ENCODE measurements at regions not wholly inside any gene's neighbourhood (a gene's known extent, or its start where the extent isn't known, plus 50 kb on each side); places are given as distances from the start of the nearest gene placed in this dataset.
A peak's percentile ranks its signal among the peaks of the same experiment; 100 is the strongest.

DNA sequence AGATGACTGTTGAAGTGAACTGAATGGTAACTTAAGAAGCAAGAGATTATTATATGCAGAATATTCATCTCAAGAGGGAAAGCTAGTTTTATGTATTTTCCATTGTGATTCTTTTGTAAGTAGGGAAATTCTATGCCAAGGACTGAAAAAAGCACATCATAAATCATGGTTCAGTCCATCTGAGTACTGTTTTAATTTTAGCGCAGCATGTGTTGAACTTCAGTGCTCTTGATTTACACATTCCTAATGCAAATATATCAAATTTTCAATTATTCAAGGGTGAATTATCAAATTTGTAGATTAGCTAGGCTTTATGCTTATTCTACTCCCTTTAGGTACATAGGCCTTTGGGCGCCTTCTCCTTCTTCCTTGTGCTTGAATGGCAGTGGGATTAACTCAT is 50.3 kb upstream of the TCF12 start:
- peak in 3 of 8 experiments; percentile 78 to 86 (median 81) for ATAC-seq (replicated peaks in 6 of 8)
- in situ Hi-C loops (cut with MboI; ENCODE audit: low pct_unique_long_range_greater_than_20kb in 2 of 9, low sequenced_read_pairs in 9 of 9, unreplicated experiment in 9 of 9) = loop anchor here in 1 of 9 experiments (25.0 kb wide), 1 partner anchor 381 kb away; no protein-coding TSS in a partner anchor
- peaks cover 15 to 16% of the 10 kb centered on the region in 2 donors for H3K4me1 ChIP-seq (replicated peaks in 1 of 2)
- 7 to 100% (median 83%) methylated on average over 1 to 2 of the region's 2 CpGs for WGBS, 10 experiments
- no peak overlapping the region for H3K27ac ChIP-seq
- H3K4me3 ChIP-seq = no peak overlapping the region

DNA sequence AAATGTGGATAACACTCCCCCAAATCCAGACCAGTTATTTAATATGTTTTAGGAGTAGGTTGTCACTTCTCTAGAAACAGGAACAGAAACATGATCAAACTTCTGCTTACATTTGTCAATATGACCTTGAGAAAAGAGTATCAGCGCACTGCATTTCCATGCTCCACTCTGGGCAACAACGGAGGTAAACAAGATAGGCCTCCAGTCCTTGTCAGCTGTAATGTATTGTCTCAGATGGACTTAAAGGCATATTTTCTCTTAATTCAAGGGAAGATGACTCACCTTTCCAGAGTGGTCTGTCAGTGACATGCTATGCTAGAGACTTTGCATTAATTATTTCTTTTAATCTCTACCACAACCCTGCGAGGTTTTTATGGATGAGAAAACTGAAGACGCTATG is 51.6 kb upstream of the TCF12 start:
- 11 to 87% (median 71%) methylated on average over 1 to 4 of the region's 4 CpGs; no CpG with 5 or more reads in 1 of the 10 experiments for WGBS, 10 experiments
- in situ Hi-C loops (cut with MboI; ENCODE audit: low pct_unique_long_range_greater_than_20kb in 2 of 9, low sequenced_read_pairs in 9 of 9, unreplicated experiment in 9 of 9) = loop anchor here in 1 of 9 experiments (25.0 kb wide), 1 partner anchor 380 kb away; no protein-coding TSS in a partner anchor
- Histone ChIP-seq H3K4me3 (no peak overlapping the region), H3K4me1 (replicated peaks in 1 of 2) (peaks cover 5 to 6% of the 10 kb centered on the region in 2 donors), H3K27ac (no peak overlapping the region)
- peak; percentile 10 to 92 (median 88) for ATAC-seq (replicated peaks in 6 of 8)

DNA sequence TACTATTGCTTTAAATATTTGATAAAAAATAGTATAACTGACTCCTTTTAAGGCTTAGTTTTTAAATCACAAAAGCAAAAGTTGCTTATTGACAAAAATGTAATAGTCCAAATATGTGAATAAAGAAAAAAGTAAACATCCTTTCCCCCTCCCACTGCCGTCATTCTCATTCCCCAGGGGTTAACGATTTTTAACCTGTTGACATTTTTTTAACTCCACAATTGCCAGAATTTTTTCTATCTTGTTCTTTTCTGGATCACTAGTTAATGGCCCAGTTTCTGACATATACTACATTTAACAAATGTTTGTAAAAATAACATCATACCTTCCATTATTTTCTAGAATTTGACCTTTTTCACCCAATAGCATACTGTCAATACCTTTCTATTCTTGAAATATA is 60.6 kb upstream of the TCF12 start:
- Histone ChIP-seq H3K27ac (no peak overlapping the region), H3K4me3 (no peak overlapping the region), H3K4me1 (replicated peaks in 1 of 2) (no peaks in the 10 kb centered on the region)
- WGBS, 10 experiments = 0 to 100% (median 40%) methylated on average over 1 to 2 of the region's 2 CpGs
- ATAC-seq (replicated peaks in 6 of 8) = no peak
- in situ Hi-C loops (cut with MboI; ENCODE audit: low pct_unique_long_range_greater_than_20kb in 2 of 9, low sequenced_read_pairs in 9 of 9, unreplicated experiment in 9 of 9) = loop anchor here in 1 of 9 experiments (25.0 kb wide), 1 partner anchor 371 kb away; no protein-coding TSS in a partner anchor

DNA sequence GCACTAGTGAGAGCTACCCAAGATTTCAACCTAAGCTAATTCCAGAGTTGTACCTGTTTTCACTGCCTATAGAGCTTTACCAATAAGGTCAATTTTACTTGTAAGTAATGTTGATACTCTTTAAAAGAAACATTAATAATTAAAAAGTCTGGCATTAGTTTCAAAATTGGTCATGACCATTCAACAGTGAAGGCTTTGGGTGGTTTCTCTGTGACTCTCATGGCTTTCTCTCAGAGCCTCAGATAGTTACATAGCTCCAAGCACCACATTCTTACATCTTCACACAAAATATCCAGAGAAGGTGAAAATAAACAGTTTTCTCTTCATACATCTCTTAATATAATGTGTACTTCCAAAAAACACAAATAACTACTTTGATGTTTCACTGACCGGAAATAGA is 61.5 kb upstream of the TCF12 start:
- Histone ChIP-seq H3K27ac (no peak overlapping the region), H3K4me1 (replicated peaks in 1 of 2) (no peaks in the 10 kb centered on the region), H3K4me3 (no peak overlapping the region)
- no peak for ATAC-seq (replicated peaks in 6 of 8)
- 60 to 100% (median 87%) methylated on average over 1 of the region's 1 CpG; no CpG with 5 or more reads in 4 of the 10 experiments for WGBS, 10 experiments
- in situ Hi-C loops (cut with MboI; ENCODE audit: low pct_unique_long_range_greater_than_20kb in 2 of 9, low sequenced_read_pairs in 9 of 9, unreplicated experiment in 9 of 9) = loop anchor here in 1 of 9 experiments (25.0 kb wide), 1 partner anchor 370 kb away; no protein-coding TSS in a partner anchor

DNA sequence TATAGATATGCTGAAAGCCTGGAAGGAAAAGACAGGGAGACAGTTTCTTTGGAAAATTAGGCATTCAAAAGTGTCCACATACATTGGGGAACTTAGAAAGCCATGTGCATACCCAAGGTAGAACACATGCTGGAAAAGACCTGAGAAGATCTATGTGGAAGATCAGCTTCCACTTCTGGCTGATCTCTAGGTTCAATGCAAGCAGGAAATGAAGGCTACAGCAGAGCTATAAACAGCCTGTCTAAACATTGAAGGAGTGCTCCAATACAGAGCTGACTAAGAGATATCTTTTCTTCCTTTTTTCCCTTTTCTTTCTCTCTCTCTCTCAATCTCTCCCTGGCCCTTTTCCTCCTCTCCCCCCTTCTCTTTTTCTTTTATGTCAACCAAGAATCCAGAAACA is 73.6 kb upstream of the TCF12 start:
- Histone ChIP-seq H3K4me3 (no peak overlapping the region), H3K27ac (no peak overlapping the region), H3K4me1 (replicated peaks in 1 of 2) (no peaks in the 10 kb centered on the region)
- no peak for ATAC-seq (replicated peaks in 6 of 8)
- in situ Hi-C loops (cut with MboI; ENCODE audit: low pct_unique_long_range_greater_than_20kb in 2 of 9, low sequenced_read_pairs in 9 of 9, unreplicated experiment in 9 of 9) = no loop called here

DNA sequence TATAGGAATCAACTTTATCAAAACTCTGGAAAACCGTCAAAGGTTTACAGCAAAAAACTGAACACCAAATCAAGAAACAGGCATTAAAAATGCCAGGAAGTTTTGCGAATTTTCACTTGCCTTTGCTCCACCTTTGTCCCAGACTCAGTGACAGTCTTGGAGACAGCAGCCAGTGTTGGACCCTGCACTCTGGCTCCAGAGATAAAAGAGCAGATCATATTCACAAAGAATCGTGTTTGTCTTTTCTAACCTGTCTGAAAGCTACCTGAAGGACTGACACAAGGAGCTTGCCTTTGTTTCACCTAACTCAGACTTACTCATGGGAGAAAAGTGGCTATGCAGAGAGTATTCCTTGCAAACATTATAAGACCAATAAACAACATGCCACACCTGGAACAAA is 74.0 kb upstream of the TCF12 start:
- in situ Hi-C loops (cut with MboI; ENCODE audit: low pct_unique_long_range_greater_than_20kb in 2 of 9, low sequenced_read_pairs in 9 of 9, unreplicated experiment in 9 of 9) = no loop called here
- Histone ChIP-seq H3K27ac (no peak overlapping the region), H3K4me3 (no peak overlapping the region), H3K4me1 (replicated peaks in 1 of 2) (no peaks in the 10 kb centered on the region)
- no peak for ATAC-seq (replicated peaks in 6 of 8)
- WGBS, 10 experiments = 40 to 100% (median 76%) methylated on average over 1 to 3 of the region's 3 CpGs; no CpG with 5 or more reads in 2 of the 10 experiments

DNA sequence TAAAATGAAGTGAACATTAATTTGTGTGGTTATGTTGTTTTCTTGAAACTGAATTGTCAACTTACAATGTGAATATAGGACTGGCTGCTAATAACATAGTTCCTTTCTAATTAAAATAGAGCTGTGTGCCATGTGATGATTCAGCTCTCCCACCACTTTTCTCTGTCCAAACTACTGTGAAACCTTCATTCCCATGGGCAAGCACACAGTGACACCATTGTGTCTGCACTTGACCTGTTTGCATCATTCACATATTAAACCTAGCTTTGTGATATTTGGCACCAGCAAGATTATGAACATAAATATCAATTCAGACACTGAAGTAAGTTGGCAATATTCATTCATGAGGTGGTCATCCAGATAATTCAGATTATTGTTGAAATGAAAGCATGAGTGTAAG is 78.8 kb upstream of the TCF12 start:
- H3K4me3 ChIP-seq = no peak overlapping the region
- no peaks in the 10 kb centered on the region for H3K4me1 ChIP-seq (replicated peaks in 1 of 2)
- in situ Hi-C loops (cut with MboI; ENCODE audit: low pct_unique_long_range_greater_than_20kb in 2 of 9, low sequenced_read_pairs in 9 of 9, unreplicated experiment in 9 of 9) = no loop called here
- no peak for ATAC-seq (replicated peaks in 6 of 8)
- no peak overlapping the region for H3K27ac ChIP-seq

DNA sequence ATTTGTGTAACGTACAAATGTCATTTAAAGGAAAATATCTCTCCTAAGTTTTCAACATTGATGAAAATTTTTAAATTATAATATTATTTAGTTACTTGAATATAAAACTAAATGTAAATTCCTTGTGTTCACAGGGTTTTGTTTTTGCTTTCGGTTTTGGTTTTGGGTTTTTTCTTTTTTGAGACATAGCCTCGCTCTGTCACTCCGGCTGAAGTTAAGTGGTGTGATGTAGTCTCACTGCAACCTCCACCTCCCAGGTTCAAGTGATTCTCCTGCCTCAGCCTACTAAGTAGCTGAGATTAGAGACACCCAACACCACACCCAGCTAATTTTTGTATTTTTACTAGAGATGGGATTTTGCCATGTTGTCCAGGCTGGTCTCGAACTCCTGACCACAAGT is 79.3 kb upstream of the TCF12 start:
- no peak overlapping the region for H3K27ac ChIP-seq
- H3K4me1 ChIP-seq (replicated peaks in 1 of 2) = no peaks in the 10 kb centered on the region
- no peak for ATAC-seq (replicated peaks in 6 of 8)
- WGBS, 10 experiments = 62 to 100% (median 94%) methylated on average over 2 to 5 of the region's 5 CpGs
- no peak overlapping the region for H3K4me3 ChIP-seq
- in situ Hi-C loops (cut with MboI; ENCODE audit: low pct_unique_long_range_greater_than_20kb in 2 of 9, low sequenced_read_pairs in 9 of 9, unreplicated experiment in 9 of 9) = no loop called here

DNA sequence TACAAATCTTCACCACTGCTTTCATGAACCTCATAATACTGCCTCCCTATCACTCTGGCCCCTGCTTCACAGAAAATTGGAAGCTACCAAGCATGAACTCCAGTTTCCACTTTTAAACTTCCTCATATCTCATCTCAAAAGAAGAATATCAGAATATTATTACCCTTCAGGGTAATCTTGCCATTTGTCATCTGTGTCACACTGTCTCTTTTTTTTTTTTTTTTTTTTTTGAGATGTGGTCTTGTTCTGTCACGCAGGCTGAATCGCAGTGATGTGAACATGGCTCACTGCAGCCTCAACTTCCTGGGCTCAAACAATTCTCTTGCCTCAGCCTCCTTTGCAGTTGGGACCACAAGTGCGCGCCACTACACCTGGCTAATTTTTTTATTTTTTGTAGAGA is 80.4 kb upstream of the TCF12 start:
- in situ Hi-C loops (cut with MboI; ENCODE audit: low pct_unique_long_range_greater_than_20kb in 2 of 9, low sequenced_read_pairs in 9 of 9, unreplicated experiment in 9 of 9) = no loop called here
- H3K4me1 ChIP-seq (replicated peaks in 1 of 2) = no peaks in the 10 kb centered on the region
- no peak overlapping the region for H3K27ac ChIP-seq
- H3K4me3 ChIP-seq = no peak overlapping the region
- ATAC-seq (replicated peaks in 6 of 8) = no peak
- 93 to 100% (median 96%) methylated on average over 2 to 4 of the region's 4 CpGs; no CpG with 5 or more reads in 4 of the 10 experiments for WGBS, 10 experiments

DNA sequence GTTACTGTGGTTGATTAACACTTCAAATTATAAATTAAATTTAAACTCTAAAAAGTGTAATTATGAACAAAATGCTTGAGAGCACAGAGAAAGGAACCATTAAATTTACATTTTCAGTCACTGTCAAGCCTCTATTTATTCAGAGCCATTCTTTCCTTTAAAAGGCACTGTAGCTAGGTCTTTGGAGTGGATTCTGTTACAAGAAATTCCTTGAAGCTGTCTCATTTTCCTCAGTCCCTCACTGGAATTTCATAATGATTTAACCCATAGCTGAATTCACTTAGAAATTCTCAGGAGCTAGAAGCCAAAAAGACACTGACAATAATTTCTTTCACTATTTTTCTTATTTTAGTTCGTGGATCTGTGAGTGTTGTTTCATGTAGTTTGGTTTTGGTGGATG is 81.2 kb upstream of the TCF12 start:
- no peaks in the 10 kb centered on the region for H3K4me1 ChIP-seq (replicated peaks in 1 of 2)
- ATAC-seq (replicated peaks in 6 of 8) = peak in 1 of 8 experiments; percentile 79
- no peak overlapping the region for H3K4me3 ChIP-seq
- 14 to 100% (median 67%) methylated on average over 1 of the region's 1 CpG; no CpG with 5 or more reads in 1 of the 10 experiments for WGBS, 10 experiments
- H3K27ac ChIP-seq = no peak overlapping the region
- in situ Hi-C loops (cut with MboI; ENCODE audit: low pct_unique_long_range_greater_than_20kb in 2 of 9, low sequenced_read_pairs in 9 of 9, unreplicated experiment in 9 of 9) = no loop called here

DNA sequence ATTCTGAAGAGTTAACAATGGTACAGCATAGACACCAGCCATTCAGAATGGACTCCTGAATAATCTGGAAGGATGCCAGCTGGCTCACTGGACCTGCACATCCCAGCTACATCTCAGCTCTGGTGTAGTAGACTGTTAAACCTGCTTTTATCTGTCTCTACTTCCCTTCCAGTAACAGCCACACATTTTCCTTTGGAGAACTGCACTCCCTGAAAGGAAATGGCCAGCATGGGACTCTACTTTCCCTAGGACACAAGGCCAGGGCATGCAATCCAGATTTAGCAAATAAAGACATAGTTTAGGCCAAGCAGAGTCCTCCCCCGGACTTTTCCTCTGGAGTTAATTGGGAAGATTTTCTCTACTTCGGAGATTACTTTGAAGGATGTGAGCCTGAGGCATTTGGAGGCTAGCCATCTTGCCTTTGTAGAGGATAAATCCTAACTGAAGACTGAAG is 82.7 kb upstream of the TCF12 start:
- 14 to 100% (median 78%) methylated on average over 1 to 2 of the region's 2 CpGs; no CpG with 5 or more reads in 4 of the 10 experiments for WGBS, 10 experiments
- Histone ChIP-seq H3K4me3 (no peak overlapping the region), H3K27ac (no peak overlapping the region), H3K4me1 (replicated peaks in 1 of 2) (no peaks in the 10 kb centered on the region)
- ATAC-seq (replicated peaks in 6 of 8) = peak in 3 of 8 experiments; percentile 20 to 82 (median 71)
- in situ Hi-C loops (cut with MboI; ENCODE audit: low pct_unique_long_range_greater_than_20kb in 2 of 9, low sequenced_read_pairs in 9 of 9, unreplicated experiment in 9 of 9) = no loop called here

DNA sequence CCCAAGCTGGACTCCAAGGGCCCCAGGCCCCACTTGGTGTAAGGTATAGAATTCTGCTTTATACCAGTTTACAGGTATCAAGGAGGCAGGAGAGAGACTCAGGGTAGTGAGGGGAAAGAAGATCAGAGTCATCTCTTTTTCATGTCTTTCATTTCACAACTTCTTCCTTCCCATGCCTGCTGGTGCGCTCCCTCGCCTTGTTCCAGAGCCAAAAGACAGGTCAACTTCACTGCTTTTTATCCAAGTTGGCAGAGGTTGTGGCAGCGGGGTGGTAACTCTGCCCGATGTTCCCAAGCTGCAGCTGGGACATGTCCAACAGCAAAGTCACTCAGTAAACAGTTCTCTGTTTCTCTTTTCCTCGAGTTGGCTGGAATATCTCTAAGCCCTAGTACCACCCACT is 86.3 kb upstream of the TCF12 start:
- Histone ChIP-seq H3K4me3 (no peak overlapping the region), H3K4me1 (replicated peaks in 1 of 2) (no peaks in the 10 kb centered on the region), H3K27ac (no peak overlapping the region)
- in situ Hi-C loops (cut with MboI; ENCODE audit: low pct_unique_long_range_greater_than_20kb in 2 of 9, low sequenced_read_pairs in 9 of 9, unreplicated experiment in 9 of 9) = no loop called here
- peak in 1 of 8 experiments; percentile 77 for ATAC-seq (replicated peaks in 6 of 8)
- WGBS, 10 experiments = 20 to 100% (median 69%) methylated on average over 1 to 5 of the region's 5 CpGs; no CpG with 5 or more reads in 3 of the 10 experiments

DNA sequence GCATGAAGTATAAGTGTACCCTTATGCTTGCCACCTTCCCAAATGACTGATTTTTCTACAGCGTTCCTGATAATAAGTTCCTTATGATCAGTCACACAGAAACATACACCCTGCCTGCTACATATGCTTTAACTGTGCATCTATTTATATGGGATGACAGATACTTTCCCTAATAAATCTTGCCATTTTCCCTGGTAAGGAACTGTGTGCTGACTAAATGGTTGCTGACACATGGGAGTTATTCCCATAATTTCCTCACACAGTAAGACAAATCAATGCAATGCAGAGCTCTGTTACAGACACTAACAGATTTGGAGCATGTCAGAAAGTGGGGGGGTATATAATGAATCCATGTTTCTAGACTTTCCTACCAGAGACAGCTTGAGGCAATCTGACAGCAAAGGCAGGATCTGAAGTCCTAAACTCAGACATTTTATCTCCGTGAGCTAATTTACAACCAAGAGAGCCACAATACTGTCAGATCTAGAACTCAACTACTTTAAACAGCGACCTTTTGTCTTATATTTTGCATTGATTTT is 86.9 kb upstream of the TCF12 start:
- ATAC-seq (replicated peaks in 6 of 8) = peak in 1 of 8 experiments; percentile 30
- Histone ChIP-seq H3K27ac (no peak overlapping the region), H3K4me1 (replicated peaks in 1 of 2) (no peaks in the 10 kb centered on the region), H3K4me3 (no peak overlapping the region)
- 15 to 100% (median 74%) methylated on average over 1 to 3 of the region's 3 CpGs; no CpG with 5 or more reads in 1 of the 10 experiments for WGBS, 10 experiments
- in situ Hi-C loops (cut with MboI; ENCODE audit: low pct_unique_long_range_greater_than_20kb in 2 of 9, low sequenced_read_pairs in 9 of 9, unreplicated experiment in 9 of 9) = no loop called here

DNA sequence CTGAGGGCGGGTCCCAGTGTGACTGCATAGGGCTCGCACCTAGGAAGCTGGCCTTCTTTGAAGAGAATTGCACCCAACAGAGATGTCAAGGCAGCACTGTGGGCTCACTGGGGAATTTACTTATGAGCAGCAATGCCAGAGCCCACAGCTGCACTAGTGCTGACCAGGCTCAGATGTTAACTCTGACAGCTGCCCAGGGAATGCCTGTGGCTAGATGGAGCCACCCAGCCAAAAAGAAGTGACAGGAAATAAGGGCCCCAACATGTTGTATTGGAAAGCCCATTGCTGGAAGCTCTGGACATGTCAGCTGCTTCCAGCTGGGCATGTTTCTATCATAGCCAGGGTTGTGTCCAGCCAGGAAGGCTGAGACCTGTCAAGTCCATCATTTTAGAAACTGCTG is 90.9 kb upstream of the ZNF280D start:
- in situ Hi-C loops (cut with MboI; ENCODE audit: low pct_unique_long_range_greater_than_20kb in 2 of 9, low sequenced_read_pairs in 9 of 9, unreplicated experiment in 9 of 9) = loop anchor here in 1 of 9 experiments (25.0 kb wide), 1 partner anchor 337 kb away; no protein-coding TSS in a partner anchor
- Histone ChIP-seq H3K27ac (no peak overlapping the region), H3K4me1 (replicated peaks in 1 of 2) (peaks cover 11 to 18% of the 10 kb centered on the region in 2 donors), H3K4me3 (no peak overlapping the region)
- ATAC-seq (replicated peaks in 6 of 8) = peak in 1 of 8 experiments; percentile 36
- 60 to 100% (median 100%) methylated on average over 1 to 2 of the region's 2 CpGs; no CpG with 5 or more reads in 4 of the 10 experiments for WGBS, 10 experiments
